ENCODE measurements at regions not wholly inside any gene's neighbourhood (a gene's known extent, or its start where the extent isn't known, plus 50 kb on each side); places are given as distances from the start of the nearest gene placed in this dataset.

DNA sequence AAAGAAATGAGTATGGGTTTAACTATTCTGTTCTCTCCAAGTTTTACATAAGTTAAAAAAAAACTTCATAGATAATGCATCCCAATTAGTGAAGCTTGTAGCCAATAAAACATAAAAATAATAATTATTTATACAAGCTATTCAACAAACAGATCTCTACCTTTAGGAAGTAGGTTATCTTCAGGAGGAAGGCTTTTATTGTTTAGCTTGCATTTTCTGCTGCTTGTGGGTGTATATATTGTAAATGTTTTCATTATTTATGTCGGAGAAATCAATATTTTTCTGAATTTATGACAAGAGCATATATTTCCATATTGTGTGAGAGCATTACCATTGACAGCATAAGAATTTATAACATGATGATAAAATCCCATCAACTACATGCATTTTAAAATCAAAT lies 208.3 kb downstream of the TRAM1L1 start:
- no peak overlapping the region for H3K27ac Mint-ChIP-seq
- no peak overlapping the region for H3K4me3 Mint-ChIP-seq
- no peaks in the 10 kb centered on the region for H3K36me3 Mint-ChIP-seq (ENCODE audit: low read depth)
- no peaks in the 10 kb centered on the region for H3K9me3 Mint-ChIP-seq
- no peak overlapping the region for H3K4me3 ChIP-seq
- H3K9me2 ChIP-seq (ENCODE audit: insufficient read depth): no peaks in the 10 kb centered on the region
- TF ChIP-seq ZNF331 (CRISPR knock-in tag; IDR thresholded peaks at IDR 0.05; ENCODE audit: low read depth): no peak
- DNase-seq (ENCODE audit: low spot score) (no peak), ATAC-seq (no peak)
- H4K20me1 ChIP-seq (replicated peaks; ENCODE audit: insufficient read depth): no peaks in the 10 kb centered on the region
- H3K4me2 ChIP-seq: no peak overlapping the region
- H3K27ac ChIP-seq (ENCODE audit: low read depth): no peak overlapping the region
- no peak overlapping the region for H2AFZ ChIP-seq
- no peaks in the 10 kb centered on the region for H3K36me3 ChIP-seq (ENCODE audit: insufficient read depth)
- no peaks in the 10 kb centered on the region for H3K4me1 ChIP-seq (ENCODE audit: insufficient read depth)
- no peaks in the 10 kb centered on the region for H3K27me3 ChIP-seq (ENCODE audit: insufficient read depth)
- H3F3A ChIP-seq (replicated peaks; ENCODE audit: low read depth): no peaks in the 10 kb centered on the region
- H3K4me1 Mint-ChIP-seq: no peaks in the 10 kb centered on the region
- H3K27me3 Mint-ChIP-seq (ENCODE audit: insufficient read depth, low read depth, poor library complexity): no peaks in the 10 kb centered on the region
- H3K79me2 ChIP-seq (replicated peaks; ENCODE audit: insufficient read depth): no peaks in the 10 kb centered on the region

DNA sequence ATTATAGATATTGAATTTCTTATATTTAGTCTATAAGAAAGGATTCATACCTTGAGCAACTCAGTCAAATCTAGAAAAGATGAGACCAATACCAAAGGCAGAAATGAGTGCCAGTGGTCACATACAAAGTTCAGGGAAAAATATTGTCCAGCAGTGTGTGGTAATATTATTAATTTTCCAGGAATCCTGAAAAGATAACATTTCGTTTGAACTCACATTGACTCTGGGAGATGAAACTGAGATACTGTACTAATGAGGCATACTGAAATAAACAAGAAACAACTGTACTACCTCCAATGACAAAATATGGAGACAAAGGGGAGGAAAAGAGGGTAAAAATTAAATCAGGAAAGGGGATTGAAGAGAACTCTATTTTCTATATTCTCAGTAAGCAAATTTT lies 212.4 kb downstream of the TRAM1L1 start:
- H3K27me3 ChIP-seq (ENCODE audit: insufficient read depth): no peaks in the 10 kb centered on the region
- DNase-seq (ENCODE audit: low spot score) (no peak), ATAC-seq (no peak)
- no peak overlapping the region for H3K27ac Mint-ChIP-seq
- no peaks in the 10 kb centered on the region for H3K79me2 ChIP-seq (replicated peaks; ENCODE audit: insufficient read depth)
- no peaks in the 10 kb centered on the region for H3K4me1 Mint-ChIP-seq
- no peaks in the 10 kb centered on the region for H3K36me3 ChIP-seq (ENCODE audit: insufficient read depth)
- H3K4me3 Mint-ChIP-seq: no peak overlapping the region
- no peak overlapping the region for H3K4me2 ChIP-seq
- H3F3A ChIP-seq (replicated peaks; ENCODE audit: low read depth): no peaks in the 10 kb centered on the region
- no peaks in the 10 kb centered on the region for H3K27me3 Mint-ChIP-seq (ENCODE audit: insufficient read depth, low read depth, poor library complexity)
- H3K36me3 Mint-ChIP-seq (ENCODE audit: low read depth): no peaks in the 10 kb centered on the region
- H2AFZ ChIP-seq: no peak overlapping the region
- no peaks in the 10 kb centered on the region for H3K4me1 ChIP-seq (ENCODE audit: insufficient read depth)
- H3K4me3 ChIP-seq: no peak overlapping the region
- H3K9me3 Mint-ChIP-seq: no peaks in the 10 kb centered on the region
- H3K27ac ChIP-seq (ENCODE audit: low read depth): no peak overlapping the region
- H4K20me1 ChIP-seq (replicated peaks; ENCODE audit: insufficient read depth): no peaks in the 10 kb centered on the region
- TF ChIP-seq EZH2 (IDR thresholded peaks at IDR 0.05; ENCODE audit: low read depth, unreplicated experiment): no peak
- no peak for TF ChIP-seq STAT1 (IDR thresholded peaks at IDR 0.05; ENCODE audit: unreplicated experiment)
- no peak for TF ChIP-seq NANOG (IDR thresholded peaks at IDR 0.05; ENCODE audit: borderline replicate concordance)
- TF ChIP-seq, protein P1, sequence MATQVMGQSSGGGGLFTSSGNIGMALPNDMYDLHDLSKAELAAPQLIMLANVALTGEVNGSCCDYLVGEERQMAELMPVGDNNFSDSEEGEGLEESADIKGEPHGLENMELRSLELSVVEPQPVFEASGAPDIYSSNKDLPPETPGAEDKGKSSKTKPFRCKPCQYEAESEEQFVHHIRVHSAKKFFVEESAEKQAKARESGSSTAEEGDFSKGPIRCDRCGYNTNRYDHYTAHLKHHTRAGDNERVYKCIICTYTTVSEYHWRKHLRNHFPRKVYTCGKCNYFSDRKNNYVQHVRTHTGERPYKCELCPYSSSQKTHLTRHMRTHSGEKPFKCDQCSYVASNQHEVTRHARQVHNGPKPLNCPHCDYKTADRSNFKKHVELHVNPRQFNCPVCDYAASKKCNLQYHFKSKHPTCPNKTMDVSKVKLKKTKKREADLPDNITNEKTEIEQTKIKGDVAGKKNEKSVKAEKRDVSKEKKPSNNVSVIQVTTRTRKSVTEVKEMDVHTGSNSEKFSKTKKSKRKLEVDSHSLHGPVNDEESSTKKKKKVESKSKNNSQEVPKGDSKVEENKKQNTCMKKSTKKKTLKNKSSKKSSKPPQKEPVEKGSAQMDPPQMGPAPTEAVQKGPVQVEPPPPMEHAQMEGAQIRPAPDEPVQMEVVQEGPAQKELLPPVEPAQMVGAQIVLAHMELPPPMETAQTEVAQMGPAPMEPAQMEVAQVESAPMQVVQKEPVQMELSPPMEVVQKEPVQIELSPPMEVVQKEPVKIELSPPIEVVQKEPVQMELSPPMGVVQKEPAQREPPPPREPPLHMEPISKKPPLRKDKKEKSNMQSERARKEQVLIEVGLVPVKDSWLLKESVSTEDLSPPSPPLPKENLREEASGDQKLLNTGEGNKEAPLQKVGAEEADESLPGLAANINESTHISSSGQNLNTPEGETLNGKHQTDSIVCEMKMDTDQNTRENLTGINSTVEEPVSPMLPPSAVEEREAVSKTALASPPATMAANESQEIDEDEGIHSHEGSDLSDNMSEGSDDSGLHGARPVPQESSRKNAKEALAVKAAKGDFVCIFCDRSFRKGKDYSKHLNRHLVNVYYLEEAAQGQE (IDR thresholded peaks at IDR 0.05; ENCODE audit: unreplicated experiment): no peak
- no peak for TF ChIP-seq EZH2phosphoT487 (IDR thresholded peaks at IDR 0.05; ENCODE audit: unreplicated experiment)
- H3K9me2 ChIP-seq (ENCODE audit: insufficient read depth): no peaks in the 10 kb centered on the region

DNA sequence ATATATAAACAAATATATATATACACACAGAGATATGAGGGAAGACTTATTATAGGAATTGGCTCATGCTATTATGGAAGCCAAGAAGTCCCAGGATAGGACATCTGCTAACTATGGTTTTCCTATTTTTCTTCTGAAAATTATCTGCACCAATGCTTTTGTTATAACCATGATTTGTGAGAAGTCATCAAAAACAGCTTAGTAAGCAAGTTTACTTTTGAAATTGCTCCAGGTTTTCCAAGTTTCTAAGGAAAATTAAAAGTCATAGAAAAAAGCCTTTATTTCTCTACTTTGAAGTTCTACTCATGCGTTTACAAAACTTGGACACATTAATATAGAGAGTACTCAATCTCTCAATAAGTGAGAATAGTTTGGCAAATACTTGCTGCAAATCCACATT lies 213.1 kb downstream of the TRAM1L1 start:
- H3K4me3 Mint-ChIP-seq: no peak overlapping the region
- Histone ChIP-seq H3K27ac (ENCODE audit: low read depth) (no peak overlapping the region), H3K27me3 (ENCODE audit: insufficient read depth) (no peaks in the 10 kb centered on the region), H3K79me2 (replicated peaks; ENCODE audit: insufficient read depth) (no peaks in the 10 kb centered on the region), H3K4me1 (ENCODE audit: insufficient read depth) (no peaks in the 10 kb centered on the region), H3K4me2 (no peak overlapping the region), H4K20me1 (replicated peaks; ENCODE audit: insufficient read depth) (no peaks in the 10 kb centered on the region), H2AFZ (no peak overlapping the region), H3F3A (replicated peaks; ENCODE audit: low read depth) (no peaks in the 10 kb centered on the region), H3K4me3 (no peak overlapping the region), H3K36me3 (ENCODE audit: insufficient read depth) (no peaks in the 10 kb centered on the region), H3K9me2 (ENCODE audit: insufficient read depth) (no peaks in the 10 kb centered on the region)
- no peaks in the 10 kb centered on the region for H3K9me3 Mint-ChIP-seq
- DNase-seq (ENCODE audit: low spot score) (no peak), ATAC-seq (no peak)
- no peaks in the 10 kb centered on the region for H3K4me1 Mint-ChIP-seq
- no peak for TF ChIP-seq EZH2 (IDR thresholded peaks at IDR 0.05; ENCODE audit: low read depth, unreplicated experiment)
- no peak for TF ChIP-seq CREB1 (CRISPR knock-in tag; IDR thresholded peaks at IDR 0.05; ENCODE audit: low read depth)
- no peak for TF ChIP-seq STAT1 (IDR thresholded peaks at IDR 0.05; ENCODE audit: unreplicated experiment)
- TF ChIP-seq, protein P2, sequence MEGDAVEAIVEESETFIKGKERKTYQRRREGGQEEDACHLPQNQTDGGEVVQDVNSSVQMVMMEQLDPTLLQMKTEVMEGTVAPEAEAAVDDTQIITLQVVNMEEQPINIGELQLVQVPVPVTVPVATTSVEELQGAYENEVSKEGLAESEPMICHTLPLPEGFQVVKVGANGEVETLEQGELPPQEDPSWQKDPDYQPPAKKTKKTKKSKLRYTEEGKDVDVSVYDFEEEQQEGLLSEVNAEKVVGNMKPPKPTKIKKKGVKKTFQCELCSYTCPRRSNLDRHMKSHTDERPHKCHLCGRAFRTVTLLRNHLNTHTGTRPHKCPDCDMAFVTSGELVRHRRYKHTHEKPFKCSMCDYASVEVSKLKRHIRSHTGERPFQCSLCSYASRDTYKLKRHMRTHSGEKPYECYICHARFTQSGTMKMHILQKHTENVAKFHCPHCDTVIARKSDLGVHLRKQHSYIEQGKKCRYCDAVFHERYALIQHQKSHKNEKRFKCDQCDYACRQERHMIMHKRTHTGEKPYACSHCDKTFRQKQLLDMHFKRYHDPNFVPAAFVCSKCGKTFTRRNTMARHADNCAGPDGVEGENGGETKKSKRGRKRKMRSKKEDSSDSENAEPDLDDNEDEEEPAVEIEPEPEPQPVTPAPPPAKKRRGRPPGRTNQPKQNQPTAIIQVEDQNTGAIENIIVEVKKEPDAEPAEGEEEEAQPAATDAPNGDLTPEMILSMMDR (conservative IDR thresholded peaks at IDR 0.05; ENCODE audit: low read depth in 2 of 2): no peak
- no peak for TF ChIP-seq NANOG (IDR thresholded peaks at IDR 0.05; ENCODE audit: borderline replicate concordance)
- TF ChIP-seq ZNF331 (CRISPR knock-in tag; IDR thresholded peaks at IDR 0.05; ENCODE audit: low read depth): no peak
- TF ChIP-seq EZH2phosphoT487 (IDR thresholded peaks at IDR 0.05; ENCODE audit: unreplicated experiment): no peak
- TF ChIP-seq, protein P1 (IDR thresholded peaks at IDR 0.05; ENCODE audit: unreplicated experiment): no peak
- TF ChIP-seq POLR2AphosphoS5 (IDR thresholded peaks at IDR 0.05; ENCODE audit: low read depth): no peak
- no peaks in the 10 kb centered on the region for H3K27me3 Mint-ChIP-seq (ENCODE audit: insufficient read depth, low read depth, poor library complexity)
- H3K36me3 Mint-ChIP-seq (ENCODE audit: low read depth): no peaks in the 10 kb centered on the region
- no peak overlapping the region for H3K27ac Mint-ChIP-seq

Data from GM23338 (cell line).